Endodermal cell (in vitro differentiated cells): ENCODE measurements at regions not wholly inside any gene's neighbourhood (a gene's known extent, or its start where the extent isn't known, plus 50 kb on each side); places are given as distances from the start of the nearest gene placed in this dataset.

Experiments
- DNase-seq: peaks from one replicate; pipeline ENCODE4 v3.0.0-alpha.2; 2017
- H3K27ac ChIP-seq: 2 replicates; pipeline ENCODE4 v1.5.1; 2013; ENCODE audit warnings: mild to moderate bottlenecking, low read depth, low read length, moderate library complexity
- H3K27me3 ChIP-seq: 2 replicates; pipeline ENCODE4 v1.6.1; 2013; ENCODE audit warnings: mild to moderate bottlenecking, low read length, moderate library complexity; ENCODE audit not compliant: insufficient read depth, control insufficient read depth, poor library complexity, severe bottlenecking
- H3K36me3 ChIP-seq: 2 replicates; pipeline ENCODE4 v1.7.0; 2013; ENCODE audit warnings: mild to moderate bottlenecking, low read length, moderate library complexity; ENCODE audit not compliant: control insufficient read depth, insufficient read depth
- H3K4me1 ChIP-seq: one replicate; pipeline ENCODE4 v1.7.0; 2013; ENCODE audit warnings: low read length; ENCODE audit not compliant: control insufficient read depth, insufficient read depth
- H3K4me3 ChIP-seq: 2 replicates; pipeline ENCODE4 v1.5.1; 2013; ENCODE audit warnings: mild to moderate bottlenecking, low read length, moderate library complexity
- H3K9ac ChIP-seq: 2 replicates; pipeline ENCODE4 v1.6.1; 2013; ENCODE audit warnings: mild to moderate bottlenecking, low read length, moderate library complexity; ENCODE audit not compliant: poor library complexity, severe bottlenecking; ENCODE audit errors: extremely low read depth
- H3K9me3 ChIP-seq: 2 replicates; pipeline ENCODE4 v1.6.1; 2013; ENCODE audit warnings: mild to moderate bottlenecking, low read length, moderate library complexity; ENCODE audit not compliant: control insufficient read depth
- H3K27ac Mint-ChIP-seq: 2 replicates; pipeline ENCODE4 v1.8.0; 2020; ENCODE audit warnings: mixed read lengths
- H3K27me3 Mint-ChIP-seq: 2 replicates; pipeline ENCODE4 v1.8.0; 2021; ENCODE audit warnings: mild to moderate bottlenecking, mixed read lengths; ENCODE audit not compliant: insufficient read depth
- H3K36me3 Mint-ChIP-seq: 2 replicates; pipeline ENCODE4 v1.8.0; 2020; ENCODE audit warnings: low read depth, mixed read lengths
- H3K4me1 Mint-ChIP-seq: 2 replicates; pipeline ENCODE4 v1.8.0; 2020; ENCODE audit warnings: mixed read lengths
- H3K4me3 Mint-ChIP-seq: 2 replicates; pipeline ENCODE4 v1.8.0; 2020; ENCODE audit warnings: mild to moderate bottlenecking, moderate library complexity, mixed read lengths
- H3K9me3 Mint-ChIP-seq: 2 replicates; pipeline ENCODE4 v1.8.0; 2020; ENCODE audit warnings: mild to moderate bottlenecking, mixed read lengths
- WGBS, 2 experiments: methylation state at CpG; one replicate each; pipeline versions ENCODE4 v1.1.5 to v1.1.7; 2013; ENCODE audit warnings: missing lambda C conversion rate in 2 of 2, mixed read lengths in 1 of 2; ENCODE audit not compliant: insufficient coverage in 1 of 2, insufficient read length in 1 of 2; 5-methylcytosine and 5-hydroxymethylcytosine counted together
- TF ChIP-seq, protein P1 (sequence below): fragments of 200-600 bp; sonication (generic); conservative IDR thresholded peaks from 2 replicates; pipeline ENCODE4 v1.5.0; 2021; ENCODE audit warnings: antibody characterized with exemption, mild to moderate bottlenecking

DNA sequence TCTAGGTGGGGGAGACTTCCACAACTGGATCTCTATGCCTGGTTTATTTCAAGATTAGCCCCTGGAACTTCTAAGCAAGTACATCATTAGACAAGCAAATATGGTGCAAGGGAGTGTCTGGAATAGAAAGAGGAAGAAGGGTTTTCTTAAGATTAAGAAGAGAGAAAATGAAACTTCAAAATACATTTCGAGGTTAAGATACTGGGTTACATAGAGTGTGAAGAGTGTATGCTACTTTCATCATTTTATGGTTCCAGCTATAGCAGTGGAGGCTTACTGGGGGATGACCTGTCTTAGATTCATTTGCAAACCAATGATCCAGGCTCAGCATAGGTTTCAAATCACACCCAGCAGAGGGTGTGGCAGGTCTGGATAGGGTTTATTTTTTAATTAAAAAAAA, 144.4 kb upstream of the GATB start:
- H3K4me1 Mint-ChIP-seq = no peaks in the 10 kb centered on the region
- Histone ChIP-seq H3K36me3 (no peaks in the 10 kb centered on the region), H3K4me1 (no peaks in the 10 kb centered on the region), H3K9ac (no peak overlapping the region), H3K27me3 (peaks cover 9% of the 10 kb centered on the region), H3K9me3 (no peaks in the 10 kb centered on the region), H3K4me3 (no peak overlapping the region), H3K27ac (no peak overlapping the region)
- H3K9me3 Mint-ChIP-seq = peaks cover 14% of the 10 kb centered on the region
- no peaks in the 10 kb centered on the region for H3K36me3 Mint-ChIP-seq
- WGBS, 2 experiments = 96 to 100% methylated on average over 1 of the region's 1 CpG
- TF ChIP-seq, protein P1, sequence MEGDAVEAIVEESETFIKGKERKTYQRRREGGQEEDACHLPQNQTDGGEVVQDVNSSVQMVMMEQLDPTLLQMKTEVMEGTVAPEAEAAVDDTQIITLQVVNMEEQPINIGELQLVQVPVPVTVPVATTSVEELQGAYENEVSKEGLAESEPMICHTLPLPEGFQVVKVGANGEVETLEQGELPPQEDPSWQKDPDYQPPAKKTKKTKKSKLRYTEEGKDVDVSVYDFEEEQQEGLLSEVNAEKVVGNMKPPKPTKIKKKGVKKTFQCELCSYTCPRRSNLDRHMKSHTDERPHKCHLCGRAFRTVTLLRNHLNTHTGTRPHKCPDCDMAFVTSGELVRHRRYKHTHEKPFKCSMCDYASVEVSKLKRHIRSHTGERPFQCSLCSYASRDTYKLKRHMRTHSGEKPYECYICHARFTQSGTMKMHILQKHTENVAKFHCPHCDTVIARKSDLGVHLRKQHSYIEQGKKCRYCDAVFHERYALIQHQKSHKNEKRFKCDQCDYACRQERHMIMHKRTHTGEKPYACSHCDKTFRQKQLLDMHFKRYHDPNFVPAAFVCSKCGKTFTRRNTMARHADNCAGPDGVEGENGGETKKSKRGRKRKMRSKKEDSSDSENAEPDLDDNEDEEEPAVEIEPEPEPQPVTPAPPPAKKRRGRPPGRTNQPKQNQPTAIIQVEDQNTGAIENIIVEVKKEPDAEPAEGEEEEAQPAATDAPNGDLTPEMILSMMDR = no peak
- H3K27me3 Mint-ChIP-seq = peaks cover 4% of the 10 kb centered on the region
- no peak for DNase-seq
- H3K27ac Mint-ChIP-seq = no peak overlapping the region
- no peak overlapping the region for H3K4me3 Mint-ChIP-seq

DNA sequence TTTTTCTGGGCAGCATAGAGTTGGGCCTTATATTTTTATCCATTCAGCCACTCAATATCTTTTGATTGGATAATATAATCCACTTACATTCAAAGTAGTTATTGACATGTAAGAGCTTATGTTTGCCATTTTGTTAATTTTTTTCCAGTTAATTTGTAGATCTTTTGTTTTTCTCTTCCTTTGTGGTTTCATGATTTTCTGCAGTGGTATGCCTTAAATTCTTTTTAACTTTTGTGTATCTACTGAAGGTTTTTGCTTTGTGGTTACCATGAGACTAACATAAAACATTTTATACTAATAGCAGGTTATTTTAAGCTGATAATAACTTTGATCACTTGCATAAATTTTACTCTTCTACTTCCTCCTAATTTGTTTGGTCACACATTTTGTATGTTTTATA, 140.8 kb upstream of the GATB start:
- DNase-seq = no peak

DNA sequence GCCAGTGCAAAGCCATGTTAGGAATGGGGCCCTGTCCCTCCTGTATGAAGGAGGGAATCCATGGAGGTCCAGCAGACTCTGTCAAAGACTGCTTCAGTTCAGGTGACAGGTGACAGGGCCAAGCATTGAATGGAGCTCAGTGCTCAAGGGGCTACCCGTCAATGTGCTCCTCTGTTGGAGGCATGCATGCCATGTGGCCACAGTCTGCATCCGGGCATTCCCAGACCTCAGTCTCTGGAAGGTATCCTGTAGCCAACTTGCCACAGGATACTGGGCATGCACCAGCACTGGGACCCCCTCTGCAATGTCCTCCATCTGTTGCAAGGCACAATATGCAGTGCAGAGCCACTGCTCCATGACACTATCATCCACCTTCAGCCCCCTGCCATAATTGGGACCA, 136.1 kb upstream of the GATB start:
- H3K27me3 ChIP-seq = no peaks in the 10 kb centered on the region
- WGBS, 2 experiments = 89 to 100% methylated on average over 2 of the region's 2 CpGs
- Mint-ChIP-seq H3K36me3 (no peaks in the 10 kb centered on the region), H3K27ac (no peak overlapping the region), H3K4me1 (no peaks in the 10 kb centered on the region), H3K4me3 (no peak overlapping the region), H3K9me3 (peaks cover 8% of the 10 kb centered on the region), H3K27me3 (peaks cover 4% of the 10 kb centered on the region)
- H3K9me3 ChIP-seq = no peaks in the 10 kb centered on the region
- TF ChIP-seq, protein P1 = no peak
- H3K27ac ChIP-seq = no peak overlapping the region
- H3K4me3 ChIP-seq = no peak overlapping the region
- no peaks in the 10 kb centered on the region for H3K4me1 ChIP-seq
- DNase-seq = no peak
- H3K36me3 ChIP-seq = no peaks in the 10 kb centered on the region
- no peak overlapping the region for H3K9ac ChIP-seq

More for the DNA sequence above, 140.8 kb upstream of the GATB start:
- Histone ChIP-seq H3K4me3 (no peak overlapping the region), H3K27me3 (peaks cover 9% of the 10 kb centered on the region), H3K36me3 (no peaks in the 10 kb centered on the region), H3K27ac (no peak overlapping the region), H3K4me1 (no peaks in the 10 kb centered on the region), H3K9ac (no peak overlapping the region), H3K9me3 (no peaks in the 10 kb centered on the region)
- TF ChIP-seq, protein P1 = no peak
- H3K4me1 Mint-ChIP-seq = no peaks in the 10 kb centered on the region
- no peak overlapping the region for H3K27ac Mint-ChIP-seq
- peaks cover 15% of the 10 kb centered on the region for H3K9me3 Mint-ChIP-seq
- H3K27me3 Mint-ChIP-seq = peaks cover 4% of the 10 kb centered on the region
- no peaks in the 10 kb centered on the region for H3K36me3 Mint-ChIP-seq
- no peak overlapping the region for H3K4me3 Mint-ChIP-seq
